ENCODE measurements at regions not wholly inside any gene's neighbourhood (a gene's known extent, or its start where the extent isn't known, plus 50 kb on each side); places are given as distances from the start of the nearest gene placed in this dataset.
"Not testable (repeated sequence)": the region's sequence is repeated elsewhere in the genome, so short reads cannot be mapped to it uniquely, and the experiment has no call there.

- H3K4me1 Mint-ChIP-seq, result peaks cover 35% of the 10 kb centered on the region
- no peak for DNase-seq (ENCODE audit: low spot score)
- peak overlapping the region; percentile 52 for H3K4me2 ChIP-seq
- peak overlapping the region; percentile 27 for H3K27ac Mint-ChIP-seq
- no peaks in the 10 kb centered on the region for H3K9me3 ChIP-seq (ENCODE audit: low read depth)
- peaks cover 35% of the 10 kb centered on the region for H3K4me1 ChIP-seq
- peak overlapping the region; percentile 63 for H3K27ac ChIP-seq
- H4K20me1 ChIP-seq (ENCODE audit: low read depth), result no peaks in the 10 kb centered on the region
- no peaks in the 10 kb centered on the region for H3K9me3 Mint-ChIP-seq
- TF ChIP-seq EZH2phosphoT487 (IDR thresholded peaks at IDR 0.05), result no peak
- TF ChIP-seq CTCF (IDR thresholded peaks at IDR 0.05), result no peak
- H3K4me3 ChIP-seq, result no peak overlapping the region
- H3K27me3 Mint-ChIP-seq (ENCODE audit: insufficient read depth, low read depth), result peaks cover 19% of the 10 kb centered on the region
- no peaks in the 10 kb centered on the region for H3K27me3 ChIP-seq
- H3K79me2 ChIP-seq (ENCODE audit: low read depth), result no peaks in the 10 kb centered on the region
- H3K36me3 Mint-ChIP-seq, result no peaks in the 10 kb centered on the region
- peaks cover 12% of the 10 kb centered on the region for H3F3A ChIP-seq (ENCODE audit: low read depth)
- peak overlapping the region; percentile 46 for H3K4me3 Mint-ChIP-seq
- no peaks in the 10 kb centered on the region for H3K36me3 ChIP-seq
- H2AFZ ChIP-seq (replicated peaks), result no peak overlapping the region
- no peak overlapping the region for H3K9ac ChIP-seq
These were observed 268.8 kb downstream of the ADGRD1 start for GRCh38 chr12:131222329-131223139.

- peaks cover 28% of the 10 kb centered on the region for H3K4me1 Mint-ChIP-seq
- no peak overlapping the region for H3K4me2 ChIP-seq
- no peaks in the 10 kb centered on the region for H3K36me3 ChIP-seq
- H3K36me3 Mint-ChIP-seq, result no peaks in the 10 kb centered on the region
- peak overlapping the region; percentile 90 for H3K27ac Mint-ChIP-seq
- no peak overlapping the region for H3K4me3 Mint-ChIP-seq
- H2AFZ ChIP-seq (replicated peaks), result no peak overlapping the region
- H3K4me3 ChIP-seq, result no peak overlapping the region
- TF ChIP-seq EZH2phosphoT487 (IDR thresholded peaks at IDR 0.05), result no peak
- no peak for TF ChIP-seq CTCF (IDR thresholded peaks at IDR 0.05)
- TF ChIP-seq EZH2 (IDR thresholded peaks at IDR 0.05), result no peak
- H4K20me1 ChIP-seq (ENCODE audit: low read depth), result no peaks in the 10 kb centered on the region
- no peaks in the 10 kb centered on the region for H3K79me2 ChIP-seq (ENCODE audit: low read depth)
- no peak overlapping the region for H3K27ac ChIP-seq
- no peak overlapping the region for H3K9ac ChIP-seq
- H3K9me3 Mint-ChIP-seq, result no peaks in the 10 kb centered on the region
- no peak for DNase-seq (ENCODE audit: low spot score)
- peaks cover 28% of the 10 kb centered on the region for H3K4me1 ChIP-seq
- no peaks in the 10 kb centered on the region for H3K9me3 ChIP-seq (ENCODE audit: low read depth)
- H3F3A ChIP-seq (ENCODE audit: low read depth), result peaks cover 12% of the 10 kb centered on the region
- H3K27me3 Mint-ChIP-seq (ENCODE audit: insufficient read depth, low read depth), result peaks cover 15% of the 10 kb centered on the region
- H3K27me3 ChIP-seq, result no peaks in the 10 kb centered on the region
These were observed 269.6 kb downstream of the ADGRD1 start for GRCh38 chr12:131223171-131223761.

GRCh38 chr12:131223791-131224225, 270.1 kb downstream of the ADGRD1 start:
- H3K27ac Mint-ChIP-seq, result peak overlapping the region; percentile 90
- no peak overlapping the region for H3K27ac ChIP-seq
- H3K9me3 ChIP-seq (ENCODE audit: low read depth), result no peaks in the 10 kb centered on the region
- no peak overlapping the region for H3K9ac ChIP-seq
- peaks cover 12% of the 10 kb centered on the region for H3F3A ChIP-seq (ENCODE audit: low read depth)
- H4K20me1 ChIP-seq (ENCODE audit: low read depth), result no peaks in the 10 kb centered on the region
- no peak overlapping the region for H2AFZ ChIP-seq (replicated peaks)
- peaks cover 28% of the 10 kb centered on the region for H3K4me1 Mint-ChIP-seq
- H3K4me3 Mint-ChIP-seq, result no peak overlapping the region
- peaks cover 13% of the 10 kb centered on the region for H3K27me3 Mint-ChIP-seq (ENCODE audit: insufficient read depth, low read depth)
- no peak overlapping the region for H3K4me2 ChIP-seq
- peaks cover 22% of the 10 kb centered on the region for H3K4me1 ChIP-seq
- DNase-seq (ENCODE audit: low spot score), result no peak
- TF ChIP-seq EZH2phosphoT487 (IDR thresholded peaks at IDR 0.05), result no peak
- no peak for TF ChIP-seq EZH2 (IDR thresholded peaks at IDR 0.05)
- no peaks in the 10 kb centered on the region for H3K27me3 ChIP-seq
- H3K4me3 ChIP-seq, result no peak overlapping the region
- no peaks in the 10 kb centered on the region for H3K36me3 ChIP-seq
- no peaks in the 10 kb centered on the region for H3K79me2 ChIP-seq (ENCODE audit: low read depth)
- H3K36me3 Mint-ChIP-seq, result no peaks in the 10 kb centered on the region
- H3K9me3 Mint-ChIP-seq, result no peaks in the 10 kb centered on the region

- Histone ChIP-seq H3K4me1 (peaks cover 24% of the 10 kb centered on the region), H3F3A (ENCODE audit: low read depth) (peaks cover 12% of the 10 kb centered on the region)
- H3K9ac ChIP-seq; H3K4me2 ChIP-seq; H3K27ac Mint-ChIP-seq; H3K9me3 Mint-ChIP-seq; H3K9me3 ChIP-seq (ENCODE audit: low read depth); H3K36me3 Mint-ChIP-seq; H3K27ac ChIP-seq; DNase-seq (ENCODE audit: low spot score); H2AFZ ChIP-seq (replicated peaks); H4K20me1 ChIP-seq (ENCODE audit: low read depth); H3K4me3 ChIP-seq; H3K4me3 Mint-ChIP-seq; H3K36me3 ChIP-seq; H3K79me2 ChIP-seq (ENCODE audit: low read depth); H3K27me3 ChIP-seq: not testable (repeated sequence)
- Mint-ChIP-seq H3K27me3 (ENCODE audit: insufficient read depth, low read depth) (peaks cover 14% of the 10 kb centered on the region), H3K4me1 (peaks cover 33% of the 10 kb centered on the region)
These were observed 270.7 kb downstream of the ADGRD1 start for GRCh38 chr12:131224226-131225065.

- H3K9ac ChIP-seq, H3K27ac Mint-ChIP-seq: not testable (repeated sequence)
These were observed 271.3 kb downstream of the ADGRD1 start for GRCh38 chr12:131225066-131225380.

More at GRCh38 chr12:131225066-131225380, 271.3 kb downstream of the ADGRD1 start:
- not testable (repeated sequence) for H3K4me3 Mint-ChIP-seq; H2AFZ ChIP-seq (replicated peaks); H3K36me3 Mint-ChIP-seq; H3K4me2 ChIP-seq; H4K20me1 ChIP-seq (ENCODE audit: low read depth); H3K27me3 ChIP-seq; H3K79me2 ChIP-seq (ENCODE audit: low read depth); H3K9me3 ChIP-seq (ENCODE audit: low read depth); H3K9me3 Mint-ChIP-seq; DNase-seq (ENCODE audit: low spot score); H3K36me3 ChIP-seq; H3K27ac ChIP-seq; H3K4me3 ChIP-seq
- peaks cover 12% of the 10 kb centered on the region for H3F3A ChIP-seq (ENCODE audit: low read depth)
- Mint-ChIP-seq H3K27me3 (ENCODE audit: insufficient read depth, low read depth) (peaks cover 16% of the 10 kb centered on the region), H3K4me1 (peaks cover 37% of the 10 kb centered on the region)
- peaks cover 30% of the 10 kb centered on the region for H3K4me1 ChIP-seq
